Transverse colon (tissue), 4 donors: ENCODE measurements at regions not wholly inside any gene's neighbourhood (a gene's known extent, or its start where the extent isn't known, plus 50 kb on each side); places are given as distances from the start of the nearest gene placed in this dataset.

Experiments used
- DNase-seq: peaks from one replicate; pipeline ENCODE4 v3.0.0-alpha.2; 2019
- H3K27ac ChIP-seq, 4 donors: fragments of 200-600 bp; sonication (generic); 2 replicates each; pipeline ENCODE4 v1.5.1; 2016 to 2018; ENCODE audit warnings: inconsistent platforms in 4 of 4
- H3K27me3 ChIP-seq: fragments of 200-600 bp; sonication (generic); 2 replicates; pipeline ENCODE4 v1.5.1; 2017; ENCODE audit warnings: inconsistent platforms
- H3K36me3 ChIP-seq, 4 donors: fragments of 200-600 bp; sonication (generic); 2 replicates each; pipeline ENCODE4 v1.5.1; 2017 to 2019; ENCODE audit warnings: inconsistent platforms in 4 of 4
- H3K4me1 ChIP-seq, 4 donors: fragments of 200-600 bp; sonication (generic); 2 replicates each; pipeline ENCODE4 v1.5.1; 2017 to 2020; ENCODE audit warnings: inconsistent platforms in 4 of 4
- H3K4me3 ChIP-seq, 4 donors: fragments of 200-600 bp; sonication (generic); 1 replicate in 1 of 4; 2 replicates in 3 of 4; pipeline versions ENCODE4 v1.5.1 to v1.6.1; 2017 to 2019; ENCODE audit warnings: inconsistent platforms in 4 of 4
- H3K9me3 ChIP-seq, 2 donors: fragments of 200-600 bp; sonication (generic); 2 replicates each; pipeline ENCODE4 v1.5.1; 2017 to 2019; ENCODE audit warnings: inconsistent platforms in 2 of 2
- CTCF ChIP-seq, 5 experiments: fragments of 200-600 bp in 3 of 5; fragments of 450-650 bp in 2 of 5; sonication (generic) in 3 of 5; IDR thresholded peaks; 1 replicate in 2 of 5; 2 replicates in 3 of 5; pipeline ENCODE4 v1.5.1; 2016 to 2017; ENCODE audit warnings: antibody characterized with exemption in 5 of 5, inconsistent platforms in 3 of 5, mild to moderate bottlenecking in 2 of 5, moderate library complexity in 1 of 5
- EP300 ChIP-seq: sonication (generic); formaldehyde crosslinking; IDR thresholded peaks from one replicate; pipeline ENCODE4 v1.6.1; 2017; ENCODE audit warnings: antibody characterized with exemption, low read depth
- POLR2A ChIP-seq: fragments of 450-650 bp; IDR thresholded peaks from one replicate; pipeline ENCODE4 v1.6.1; 2016; ENCODE audit warnings: antibody characterized with exemption, mild to moderate bottlenecking, moderate library complexity
- POLR2AphosphoS5 ChIP-seq, 3 donors: sonication (generic); formaldehyde crosslinking; IDR thresholded peaks; one replicate each; pipeline ENCODE4 v1.6.1; 2016; ENCODE audit warnings: antibody characterized with exemption in 3 of 3
- WGBS, 2 donors: methylation state at CpG; one replicate each; pipeline ENCODE4 v1.1.5; 2018; ENCODE audit warnings: low coverage in 1 of 2; 5-methylcytosine and 5-hydroxymethylcytosine counted together
- in situ Hi-C, 4 donors: fragments of 200-750 bp; cut with MboI; loops; one replicate each; pipeline versions ENCODE4 v1.15.0 to v1.15.1; 2017; ENCODE audit warnings: low sequenced_read_pairs in 3 of 4, low pct_ligation_motif_present in 1 of 4, low pct_unique_long_range_greater_than_20kb in 1 of 4
- intact Hi-C: fragments of 100-400 bp; cut with DNase I; formaldehyde crosslinking; loops from one replicate; pipeline ENCODE4 v1.15.1; 2023; ENCODE audit warnings: low total_unique reads

GRCh38 chr15:95261546-95261945 lies 1030.2 kb downstream of the MCTP2 start:
- H3K27ac ChIP-seq, result no peak overlapping the region
- in situ Hi-C loops (loop anchor here (10.0 to 25.0 kb wide), 4 partner anchors 1063 to 1976 kb away; partner anchors contain the start of gene NR2F2 (in 2 of the 4)), intact Hi-C loops (no loop called here)

GRCh38 chr15:95261968-95262367 lies 1030.6 kb downstream of the MCTP2 start:
- no peak for DNase-seq
- H3K4me3 ChIP-seq, result no peak overlapping the region
- peaks cover 0 to 12% (median 3%) of the 10 kb centered on the region in 4 donors for H3K4me1 ChIP-seq
- 67 to 81% methylated on average over 5 to 6 of the region's 6 CpGs for WGBS, 2 donors
- no peaks in the 10 kb centered on the region for H3K9me3 ChIP-seq
- H3K36me3 ChIP-seq, result no peaks in the 10 kb centered on the region
- in situ Hi-C loops, result loop anchor here (10.0 to 25.0 kb wide), 4 partner anchors 1063 to 1975 kb away; partner anchors contain the start of gene NR2F2 (in 2 of the 4)
- H3K27me3 ChIP-seq, result no peaks in the 10 kb centered on the region
- no peak overlapping the region for H3K27ac ChIP-seq
- intact Hi-C loops, result no loop called here
- TF ChIP-seq EP300, result no peak
- TF ChIP-seq POLR2A, result no peak
- no peak for TF ChIP-seq POLR2AphosphoS5 (IDR thresholded peaks at IDR 0.05)
- TF ChIP-seq CTCF (IDR thresholded peaks at IDR 0.05), result no peak

More at GRCh38 chr15:95261546-95261945, 1030.2 kb downstream of the MCTP2 start:
- H3K27me3 ChIP-seq, result no peaks in the 10 kb centered on the region
- no peaks in the 10 kb centered on the region for H3K36me3 ChIP-seq
- TF ChIP-seq CTCF (IDR thresholded peaks at IDR 0.05) (no peak), EP300 (no peak), POLR2AphosphoS5 (IDR thresholded peaks at IDR 0.05) (no peak), POLR2A (no peak)
- WGBS, 2 donors, result 66 to 76% methylated on average over 2 to 3 of the region's 3 CpGs
- no peaks in the 10 kb centered on the region for H3K9me3 ChIP-seq
- DNase-seq, result no peak
- H3K4me1 ChIP-seq, result peaks cover 0 to 8% (median 3%) of the 10 kb centered on the region in 4 donors
- no peak overlapping the region for H3K4me3 ChIP-seq

GRCh38 chr15:95262866-95263564 lies 1031.7 kb downstream of the MCTP2 start:
- no peaks in the 10 kb centered on the region for H3K36me3 ChIP-seq
- in situ Hi-C loops, result loop anchor here (10.0 to 25.0 kb wide), 4 partner anchors 1062 to 1974 kb away; partner anchors contain the start of gene NR2F2 (in 2 of the 4)
- no peak overlapping the region for H3K27ac ChIP-seq
- intact Hi-C loops, result no loop called here
- peaks cover 0 to 12% (median 3%) of the 10 kb centered on the region in 4 donors for H3K4me1 ChIP-seq
- no peak for TF ChIP-seq EP300
- H3K4me3 ChIP-seq, result no peak overlapping the region
- H3K9me3 ChIP-seq, result no peaks in the 10 kb centered on the region
- no peaks in the 10 kb centered on the region for H3K27me3 ChIP-seq
- 40 to 59% methylated on average over 6 of the region's 6 CpGs for WGBS, 2 donors
- DNase-seq, result no peak

- intact Hi-C loops, result no loop called here
- Histone ChIP-seq H3K4me1 (peaks cover 0 to 12% (median 3%) of the 10 kb centered on the region in 4 donors), H3K27ac (no peak overlapping the region), H3K27me3 (no peaks in the 10 kb centered on the region), H3K9me3 (no peaks in the 10 kb centered on the region), H3K4me3 (no peak overlapping the region), H3K36me3 (no peaks in the 10 kb centered on the region)
- TF ChIP-seq EP300 (no peak), CTCF (IDR thresholded peaks at IDR 0.05) (no peak), POLR2A (no peak), POLR2AphosphoS5 (IDR thresholded peaks at IDR 0.05) (no peak)
- DNase-seq, result no peak
- in situ Hi-C loops, result loop anchor here (10.0 to 25.0 kb wide), 4 partner anchors 1061 to 1974 kb away; partner anchors contain the start of gene NR2F2 (in 2 of the 4)
- WGBS, 2 donors, result 83 to 94% methylated on average over 1 of the region's 1 CpG
Measured at GRCh38 chr15:95263751-95264150, 1032.4 kb downstream of the MCTP2 start.
